ENCODE measurements at regions not wholly inside any gene's neighbourhood (a gene's known extent, or its start where the extent isn't known, plus 50 kb on each side); places are given as distances from the start of the nearest gene placed in this dataset.

DNA sequence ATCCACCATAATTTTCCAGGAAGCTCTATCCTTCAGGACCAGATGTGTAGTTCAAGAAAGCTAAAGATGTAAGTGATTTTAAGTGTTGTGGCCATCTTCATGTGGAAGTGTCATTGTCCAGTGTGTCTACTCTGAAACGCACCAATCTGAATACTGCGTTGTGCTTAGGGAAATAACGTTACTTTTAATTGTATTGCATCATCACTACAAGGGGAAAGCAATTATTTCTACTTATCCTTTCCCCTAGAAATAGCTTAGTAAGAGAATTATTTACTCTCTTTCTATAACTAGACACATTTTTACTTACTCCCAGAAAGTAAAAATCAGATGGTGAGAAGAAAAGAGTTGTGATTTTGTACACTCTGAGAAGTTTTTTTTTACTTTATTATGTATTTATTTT, 102.4 kb upstream of the DLGAP1 start:
- TF ChIP-seq, protein P1, sequence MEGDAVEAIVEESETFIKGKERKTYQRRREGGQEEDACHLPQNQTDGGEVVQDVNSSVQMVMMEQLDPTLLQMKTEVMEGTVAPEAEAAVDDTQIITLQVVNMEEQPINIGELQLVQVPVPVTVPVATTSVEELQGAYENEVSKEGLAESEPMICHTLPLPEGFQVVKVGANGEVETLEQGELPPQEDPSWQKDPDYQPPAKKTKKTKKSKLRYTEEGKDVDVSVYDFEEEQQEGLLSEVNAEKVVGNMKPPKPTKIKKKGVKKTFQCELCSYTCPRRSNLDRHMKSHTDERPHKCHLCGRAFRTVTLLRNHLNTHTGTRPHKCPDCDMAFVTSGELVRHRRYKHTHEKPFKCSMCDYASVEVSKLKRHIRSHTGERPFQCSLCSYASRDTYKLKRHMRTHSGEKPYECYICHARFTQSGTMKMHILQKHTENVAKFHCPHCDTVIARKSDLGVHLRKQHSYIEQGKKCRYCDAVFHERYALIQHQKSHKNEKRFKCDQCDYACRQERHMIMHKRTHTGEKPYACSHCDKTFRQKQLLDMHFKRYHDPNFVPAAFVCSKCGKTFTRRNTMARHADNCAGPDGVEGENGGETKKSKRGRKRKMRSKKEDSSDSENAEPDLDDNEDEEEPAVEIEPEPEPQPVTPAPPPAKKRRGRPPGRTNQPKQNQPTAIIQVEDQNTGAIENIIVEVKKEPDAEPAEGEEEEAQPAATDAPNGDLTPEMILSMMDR (IDR thresholded peaks at IDR 0.05): no peak
- no peak for TF ChIP-seq EP300 (IDR thresholded peaks at IDR 0.05)
